ENCODE measurements at regions not wholly inside any gene's neighbourhood (a gene's known extent, or its start where the extent isn't known, plus 50 kb on each side); places are given as distances from the start of the nearest gene placed in this dataset.

DNA sequence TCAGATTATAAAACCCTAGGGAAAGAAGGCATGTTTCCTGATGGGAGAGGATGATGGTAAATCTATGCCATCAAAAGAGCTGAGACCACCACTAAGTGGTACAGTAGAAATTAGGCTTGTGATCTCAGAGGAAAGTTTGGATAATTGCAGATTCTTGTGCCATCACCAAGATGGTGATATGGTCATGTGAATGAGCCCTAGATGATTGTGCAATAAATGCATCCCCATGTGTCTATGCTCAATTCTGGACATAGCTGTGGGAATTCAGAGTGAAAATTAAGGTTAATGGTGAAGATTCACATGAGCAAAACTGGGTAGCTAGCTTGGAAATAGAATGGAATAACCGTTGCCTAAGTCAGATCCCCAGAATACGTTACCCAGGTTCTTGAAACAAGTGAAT is 496.1 kb upstream of the FSIP2 start:
- TF ChIP-seq, protein P1, sequence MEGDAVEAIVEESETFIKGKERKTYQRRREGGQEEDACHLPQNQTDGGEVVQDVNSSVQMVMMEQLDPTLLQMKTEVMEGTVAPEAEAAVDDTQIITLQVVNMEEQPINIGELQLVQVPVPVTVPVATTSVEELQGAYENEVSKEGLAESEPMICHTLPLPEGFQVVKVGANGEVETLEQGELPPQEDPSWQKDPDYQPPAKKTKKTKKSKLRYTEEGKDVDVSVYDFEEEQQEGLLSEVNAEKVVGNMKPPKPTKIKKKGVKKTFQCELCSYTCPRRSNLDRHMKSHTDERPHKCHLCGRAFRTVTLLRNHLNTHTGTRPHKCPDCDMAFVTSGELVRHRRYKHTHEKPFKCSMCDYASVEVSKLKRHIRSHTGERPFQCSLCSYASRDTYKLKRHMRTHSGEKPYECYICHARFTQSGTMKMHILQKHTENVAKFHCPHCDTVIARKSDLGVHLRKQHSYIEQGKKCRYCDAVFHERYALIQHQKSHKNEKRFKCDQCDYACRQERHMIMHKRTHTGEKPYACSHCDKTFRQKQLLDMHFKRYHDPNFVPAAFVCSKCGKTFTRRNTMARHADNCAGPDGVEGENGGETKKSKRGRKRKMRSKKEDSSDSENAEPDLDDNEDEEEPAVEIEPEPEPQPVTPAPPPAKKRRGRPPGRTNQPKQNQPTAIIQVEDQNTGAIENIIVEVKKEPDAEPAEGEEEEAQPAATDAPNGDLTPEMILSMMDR (IDR thresholded peaks at IDR 0.05; ENCODE audit: low read depth, low read length): no peak
- DNase-seq (ENCODE audit: extremely low read depth, low read depth): no peak

DNA sequence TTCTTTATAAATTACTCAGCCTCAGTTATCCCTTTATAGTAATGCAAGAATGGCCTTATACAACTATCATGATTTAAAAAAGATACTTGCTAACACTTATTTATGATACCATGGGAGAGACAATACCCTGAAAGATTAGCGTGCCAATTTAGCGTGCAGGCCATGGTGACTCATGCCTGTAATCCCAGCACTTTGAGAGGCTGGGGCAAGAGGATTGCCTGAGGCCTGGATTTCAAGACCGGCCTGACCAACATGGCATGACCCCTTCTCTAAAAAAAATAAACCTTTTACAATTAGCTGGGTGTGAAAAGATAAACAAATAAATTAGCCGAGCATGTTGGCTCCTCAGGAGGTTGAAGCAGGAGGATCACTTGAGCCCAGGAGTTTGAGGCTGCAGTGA is 493.4 kb upstream of the FSIP2 start:
- DNase-seq (ENCODE audit: extremely low read depth, low read depth): no peak
- TF ChIP-seq, protein P1 (IDR thresholded peaks at IDR 0.05; ENCODE audit: low read depth, low read length): no peak

DNA sequence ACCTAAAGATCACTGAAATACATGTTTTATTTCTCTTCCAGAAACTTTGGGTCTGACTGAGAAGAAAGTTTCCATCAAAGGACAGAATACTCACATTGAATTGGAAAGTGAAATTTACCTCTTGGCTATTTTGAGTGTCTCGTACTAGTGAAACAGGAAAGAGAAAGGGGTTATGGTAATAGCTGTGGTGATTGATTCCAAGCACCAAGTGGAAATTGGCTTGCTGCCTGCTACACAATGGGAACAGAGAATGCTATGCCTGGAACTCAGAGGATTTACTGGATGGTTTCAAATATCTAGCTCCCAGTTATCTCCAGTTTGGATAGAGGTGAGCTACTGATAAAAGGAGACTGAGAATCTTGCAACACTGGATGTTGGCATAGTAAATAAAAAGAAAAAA is 492.8 kb upstream of the FSIP2 start:
- DNase-seq (ENCODE audit: extremely low read depth, low read depth): no peak
- TF ChIP-seq, protein P1 (IDR thresholded peaks at IDR 0.05; ENCODE audit: low read depth, low read length): no peak

DNA sequence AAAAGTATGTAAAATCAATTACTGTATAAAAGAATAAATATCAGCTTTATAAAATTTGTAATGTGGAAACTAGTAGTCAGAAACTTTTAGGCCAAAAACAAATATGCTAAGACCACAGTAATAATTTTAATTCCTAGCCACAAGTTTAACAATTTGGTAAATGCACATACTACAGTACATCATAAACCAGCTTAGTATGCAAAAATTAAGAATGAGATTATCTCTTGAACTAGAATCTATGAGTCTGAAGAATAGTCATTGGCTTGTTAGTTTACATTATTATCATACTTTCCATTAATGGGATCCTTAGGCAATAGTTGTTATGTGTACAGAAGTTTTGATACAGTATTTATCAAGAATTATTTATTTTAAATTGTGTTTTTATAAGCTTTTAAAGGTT is 491.9 kb upstream of the FSIP2 start:
- TF ChIP-seq, protein P1 (IDR thresholded peaks at IDR 0.05; ENCODE audit: low read depth, low read length): no peak

DNA sequence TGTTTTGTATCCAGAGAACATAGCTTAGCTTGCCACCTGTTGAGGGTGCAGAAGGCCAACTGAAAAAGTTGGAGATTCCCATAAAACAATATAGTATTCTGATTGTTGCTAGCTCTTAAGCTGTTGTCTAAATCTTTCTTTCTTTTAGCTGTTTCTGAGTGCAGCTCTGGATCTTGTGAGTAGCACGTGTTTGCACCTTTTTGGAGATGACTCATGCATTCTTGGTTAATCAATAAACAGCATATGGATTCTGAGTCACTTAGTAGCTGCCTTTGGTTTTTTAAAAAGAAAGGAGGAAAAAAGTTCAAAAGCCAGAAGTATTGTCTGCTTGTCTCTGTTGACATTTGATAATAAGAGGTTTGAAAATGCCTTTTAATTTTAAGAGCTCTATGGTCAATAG is 483.0 kb upstream of the FSIP2 start:
- TF ChIP-seq, protein P1 (IDR thresholded peaks at IDR 0.05; ENCODE audit: low read depth, low read length): no peak
- DNase-seq (ENCODE audit: extremely low read depth, low read depth): no peak

More for the DNA sequence above, 491.9 kb upstream of the FSIP2 start:
- no peak for DNase-seq (ENCODE audit: extremely low read depth, low read depth)

DNA sequence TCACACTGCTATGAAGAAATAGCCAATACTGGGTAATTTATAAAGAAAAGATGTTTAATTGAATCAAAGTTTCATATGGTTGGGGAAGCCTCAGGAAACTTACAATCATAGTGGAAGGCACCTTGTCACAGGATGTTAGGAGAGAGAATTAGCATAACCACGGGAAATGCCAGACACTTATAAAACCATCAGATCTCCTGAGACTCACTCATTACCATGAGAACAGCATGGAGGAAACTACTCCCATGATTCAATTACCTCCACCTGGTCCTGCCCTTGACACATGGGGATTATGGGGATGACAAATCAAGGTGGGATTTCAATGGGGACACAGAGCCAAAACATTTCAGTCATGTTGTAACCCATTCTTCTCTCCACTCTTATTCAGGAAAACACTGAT is 472.9 kb upstream of the FSIP2 start:
- TF ChIP-seq, protein P1 (IDR thresholded peaks at IDR 0.05; ENCODE audit: low read depth, low read length): no peak
- no peak for DNase-seq (ENCODE audit: extremely low read depth, low read depth)

DNA sequence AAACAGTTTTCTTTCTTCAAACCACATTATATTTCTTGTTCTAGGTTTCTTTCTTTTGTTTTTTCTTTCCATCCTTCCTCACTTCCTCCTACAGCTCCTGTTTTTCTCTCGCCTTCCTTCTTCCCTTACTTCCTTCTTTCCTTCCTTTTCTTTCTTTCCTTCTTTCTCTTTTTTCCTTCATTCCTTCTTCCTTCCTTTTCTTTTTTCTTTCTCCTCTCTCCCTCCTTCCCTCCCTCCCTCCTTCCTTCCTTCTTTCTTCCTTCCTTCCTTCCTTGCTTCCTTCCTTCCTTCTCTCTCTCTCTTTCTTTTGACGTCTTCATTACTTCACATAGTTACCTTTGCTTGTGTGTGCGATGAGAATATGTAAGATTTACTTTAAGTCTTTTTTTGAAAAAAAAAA is 470.0 kb upstream of the FSIP2 start:
- DNase-seq (ENCODE audit: extremely low read depth, low read depth): no peak
- TF ChIP-seq, protein P1 (IDR thresholded peaks at IDR 0.05; ENCODE audit: low read depth, low read length): no peak
